ENCODE measurements at regions not wholly inside any gene's neighbourhood (a gene's known extent, or its start where the extent isn't known, plus 50 kb on each side); places are given as distances from the start of the nearest gene placed in this dataset.

DNA sequence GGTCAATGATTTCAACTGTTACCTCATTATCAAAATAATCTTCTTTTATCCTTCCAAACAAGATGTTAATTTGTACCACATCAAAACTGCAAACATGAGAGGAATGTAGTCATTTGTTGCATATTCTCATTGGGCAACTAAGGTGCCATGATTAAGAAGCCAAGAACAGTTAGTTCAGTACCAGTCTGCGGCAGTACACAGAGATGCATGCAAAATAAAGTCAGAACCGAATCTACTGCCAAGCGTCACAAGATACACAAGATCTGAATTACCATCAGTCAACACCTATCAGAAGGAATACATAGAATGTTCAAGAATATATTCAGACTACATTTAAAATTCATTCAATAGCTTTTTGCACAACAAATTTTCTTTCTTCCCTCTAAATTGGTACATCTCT is 127.6 kb upstream of the SPATA12 start:
- TF ChIP-seq POLR2A (IDR thresholded peaks at IDR 0.05) = no peak
- TF ChIP-seq, protein P1, sequence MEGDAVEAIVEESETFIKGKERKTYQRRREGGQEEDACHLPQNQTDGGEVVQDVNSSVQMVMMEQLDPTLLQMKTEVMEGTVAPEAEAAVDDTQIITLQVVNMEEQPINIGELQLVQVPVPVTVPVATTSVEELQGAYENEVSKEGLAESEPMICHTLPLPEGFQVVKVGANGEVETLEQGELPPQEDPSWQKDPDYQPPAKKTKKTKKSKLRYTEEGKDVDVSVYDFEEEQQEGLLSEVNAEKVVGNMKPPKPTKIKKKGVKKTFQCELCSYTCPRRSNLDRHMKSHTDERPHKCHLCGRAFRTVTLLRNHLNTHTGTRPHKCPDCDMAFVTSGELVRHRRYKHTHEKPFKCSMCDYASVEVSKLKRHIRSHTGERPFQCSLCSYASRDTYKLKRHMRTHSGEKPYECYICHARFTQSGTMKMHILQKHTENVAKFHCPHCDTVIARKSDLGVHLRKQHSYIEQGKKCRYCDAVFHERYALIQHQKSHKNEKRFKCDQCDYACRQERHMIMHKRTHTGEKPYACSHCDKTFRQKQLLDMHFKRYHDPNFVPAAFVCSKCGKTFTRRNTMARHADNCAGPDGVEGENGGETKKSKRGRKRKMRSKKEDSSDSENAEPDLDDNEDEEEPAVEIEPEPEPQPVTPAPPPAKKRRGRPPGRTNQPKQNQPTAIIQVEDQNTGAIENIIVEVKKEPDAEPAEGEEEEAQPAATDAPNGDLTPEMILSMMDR (IDR thresholded peaks at IDR 0.05) = no peak

Measured in suprapubic skin (tissue), 3 donors.